Smooth muscle cell (in vitro differentiated cells): ENCODE measurements at regions not wholly inside any gene's neighbourhood (a gene's known extent, or its start where the extent isn't known, plus 50 kb on each side); places are given as distances from the start of the nearest gene placed in this dataset.

Experiments used
- DNase-seq: peaks from one replicate; lab custom pipeline; 2025; ENCODE audit not compliant: unreplicated experiment; lab: John Stamatoyannopoulos, UW
- H2AFZ ChIP-seq: fragments of 200-600 bp; sonication (generic); 2 replicates; pipeline ENCODE4 v1.6.0; 2016; ENCODE audit warnings: antibody characterized with exemption, low read depth, mild to moderate bottlenecking
- H3F3A ChIP-seq: fragments of 200-600 bp; sonication (generic); 2 replicates; pipeline ENCODE4 v1.6.0; 2017; ENCODE audit warnings: antibody characterized with exemption, low read depth
- H3K27ac ChIP-seq: fragments of 200-600 bp; sonication (generic); 2 replicates; pipeline ENCODE4 v1.5.1; 2016; ENCODE audit warnings: low read depth, mild to moderate bottlenecking
- H3K27me3 ChIP-seq: fragments of 200-600 bp; sonication (generic); 2 replicates; pipeline ENCODE4 v1.6.1; 2016; ENCODE audit warnings: low read depth, mild to moderate bottlenecking
- H3K36me3 ChIP-seq: fragments of 200-600 bp; sonication (generic); 2 replicates; pipeline ENCODE4 v1.5.1; 2016; ENCODE audit warnings: low read depth
- H3K4me1 ChIP-seq: fragments of 200-600 bp; sonication (generic); 2 replicates; pipeline ENCODE4 v1.5.1; 2016; ENCODE audit warnings: low read depth
- H3K4me2 ChIP-seq: fragments of 200-600 bp; sonication (generic); 2 replicates; pipeline ENCODE4 v1.6.0; 2016; ENCODE audit warnings: mild to moderate bottlenecking
- H3K4me3 ChIP-seq: fragments of 200-600 bp; sonication (generic); 2 replicates; pipeline ENCODE4 v1.5.1; 2016; ENCODE audit warnings: mild to moderate bottlenecking
- H3K79me2 ChIP-seq: fragments of 200-600 bp; sonication (generic); 2 replicates; pipeline ENCODE4 v1.6.0; 2016; ENCODE audit warnings: low read depth, mild to moderate bottlenecking
- H3K9ac ChIP-seq: fragments of 200-600 bp; sonication (generic); 2 replicates; pipeline ENCODE4 v1.6.0; 2016; ENCODE audit warnings: low read depth
- H3K9me3 ChIP-seq: fragments of 200-600 bp; sonication (generic); replicated peaks from 2 replicates; pipeline ENCODE4 v1.5.1; 2016; ENCODE audit warnings: low read depth
- H4K20me1 ChIP-seq: fragments of 200-600 bp; sonication (generic); 2 replicates; pipeline ENCODE4 v1.6.0; 2016; ENCODE audit warnings: low read depth
- CTCF ChIP-seq: fragments of 200-600 bp; sonication (generic); IDR thresholded peaks from 2 replicates; pipeline ENCODE4 v1.5.1; 2017; ENCODE audit warnings: borderline replicate concordance, mild to moderate bottlenecking, antibody characterized with exemption; ENCODE audit not compliant: insufficient read depth, poor library complexity, severe bottlenecking
- WGBS: methylation state at CpG from one replicate; pipeline ENCODE4 v1.1.7; 2016; ENCODE audit warnings: low lambda C conversion rate; 5-methylcytosine and 5-hydroxymethylcytosine counted together

GRCh38 chr13:76756451-76756850 is 129.8 kb downstream of the KCTD12 start:
- no peak for TF ChIP-seq CTCF
- WGBS = 94% methylated on average over 2 of the region's 2 CpGs

GRCh38 chr13:76754414-76754813 is 131.8 kb downstream of the KCTD12 start:
- no peaks in the 10 kb centered on the region for H3K27me3 ChIP-seq
- no peaks in the 10 kb centered on the region for H3F3A ChIP-seq
- H3K36me3 ChIP-seq = no peaks in the 10 kb centered on the region
- no peak for TF ChIP-seq CTCF
- no peak overlapping the region for H3K4me3 ChIP-seq
- DNase-seq = no peak
- H3K4me2 ChIP-seq = no peak overlapping the region
- H3K79me2 ChIP-seq = no peaks in the 10 kb centered on the region
- no peaks in the 10 kb centered on the region for H3K9me3 ChIP-seq
- 70% methylated on average over 4 of the region's 4 CpGs for WGBS
- no peaks in the 10 kb centered on the region for H4K20me1 ChIP-seq
- no peak overlapping the region for H2AFZ ChIP-seq
- H3K9ac ChIP-seq = no peak overlapping the region
- H3K4me1 ChIP-seq = no peaks in the 10 kb centered on the region
- H3K27ac ChIP-seq = no peak overlapping the region

More at GRCh38 chr13:76756451-76756850, 129.8 kb downstream of the KCTD12 start:
- no peaks in the 10 kb centered on the region for H3K9me3 ChIP-seq
- H4K20me1 ChIP-seq = no peaks in the 10 kb centered on the region
- no peak for DNase-seq
- H3K4me1 ChIP-seq = no peaks in the 10 kb centered on the region
- H3K4me3 ChIP-seq = no peak overlapping the region
- no peaks in the 10 kb centered on the region for H3K79me2 ChIP-seq
- no peaks in the 10 kb centered on the region for H3K27me3 ChIP-seq
- no peaks in the 10 kb centered on the region for H3F3A ChIP-seq
- H2AFZ ChIP-seq = no peak overlapping the region
- no peaks in the 10 kb centered on the region for H3K36me3 ChIP-seq
- H3K27ac ChIP-seq = no peak overlapping the region
- no peak overlapping the region for H3K4me2 ChIP-seq
- no peak overlapping the region for H3K9ac ChIP-seq

- Histone ChIP-seq H3K36me3 (no peaks in the 10 kb centered on the region), H3K27ac (no peak overlapping the region), H3K79me2 (no peaks in the 10 kb centered on the region), H4K20me1 (no peaks in the 10 kb centered on the region), H3K4me2 (no peak overlapping the region), H3K9ac (no peak overlapping the region), H2AFZ (no peak overlapping the region), H3K4me1 (no peaks in the 10 kb centered on the region), H3K27me3 (no peaks in the 10 kb centered on the region), H3K9me3 (no peaks in the 10 kb centered on the region), H3F3A (no peaks in the 10 kb centered on the region), H3K4me3 (no peak overlapping the region)
- 93% methylated on average over 3 of the region's 3 CpGs for WGBS
- DNase-seq = no peak
- TF ChIP-seq CTCF = no peak
Measured at GRCh38 chr13:76751278-76751677, 134.9 kb downstream of the KCTD12 start.

GRCh38 chr13:76750126-76750525 is 136.1 kb downstream of the KCTD12 start:
- no peaks in the 10 kb centered on the region for H3K79me2 ChIP-seq
- H3K4me2 ChIP-seq = no peak overlapping the region
- no peaks in the 10 kb centered on the region for H3F3A ChIP-seq
- H3K27ac ChIP-seq = no peak overlapping the region
- DNase-seq = no peak
- H3K4me3 ChIP-seq = no peak overlapping the region
- H4K20me1 ChIP-seq = no peaks in the 10 kb centered on the region
- H3K9ac ChIP-seq = no peak overlapping the region
- H3K9me3 ChIP-seq = no peaks in the 10 kb centered on the region
- TF ChIP-seq CTCF = no peak
- H2AFZ ChIP-seq = no peak overlapping the region
- no peaks in the 10 kb centered on the region for H3K36me3 ChIP-seq
- H3K4me1 ChIP-seq = no peaks in the 10 kb centered on the region
- no peaks in the 10 kb centered on the region for H3K27me3 ChIP-seq
